ENCODE measurements at regions not wholly inside any gene's neighbourhood (a gene's known extent, or its start where the extent isn't known, plus 50 kb on each side); places are given as distances from the start of the nearest gene placed in this dataset.

DNA sequence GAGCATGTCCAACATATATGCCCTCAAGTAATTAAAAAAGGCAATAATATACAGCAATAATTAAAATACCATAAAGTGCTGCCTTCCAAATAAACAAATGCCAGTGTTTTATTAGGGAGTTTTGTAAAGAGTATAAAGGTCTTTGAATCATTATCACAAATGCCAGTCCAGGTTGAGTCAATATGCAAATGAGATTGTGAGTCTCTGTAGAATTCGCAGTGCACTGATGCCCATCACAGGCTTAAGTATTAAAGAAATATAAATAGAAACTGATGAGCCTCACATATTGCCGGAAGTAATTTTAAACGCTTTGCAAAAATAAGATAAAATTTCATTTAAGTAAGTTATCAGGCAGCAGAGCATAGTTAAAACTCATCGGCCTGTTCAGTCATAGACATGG is 205.0 kb upstream of the TECRL start:
- Mint-ChIP-seq H3K27ac (no peak overlapping the region), H3K4me3 (no peak overlapping the region), H3K27me3 (ENCODE audit: low read depth) (no peaks in the 10 kb centered on the region), H3K4me1 (no peaks in the 10 kb centered on the region), H3K36me3 (no peaks in the 10 kb centered on the region), H3K9me3 (peaks cover 3% of the 10 kb centered on the region)
- no peak for DNase-seq (ENCODE audit: low spot score in 2 of 2, unreplicated experiment in 2 of 2)
- TF ChIP-seq, protein P1, sequence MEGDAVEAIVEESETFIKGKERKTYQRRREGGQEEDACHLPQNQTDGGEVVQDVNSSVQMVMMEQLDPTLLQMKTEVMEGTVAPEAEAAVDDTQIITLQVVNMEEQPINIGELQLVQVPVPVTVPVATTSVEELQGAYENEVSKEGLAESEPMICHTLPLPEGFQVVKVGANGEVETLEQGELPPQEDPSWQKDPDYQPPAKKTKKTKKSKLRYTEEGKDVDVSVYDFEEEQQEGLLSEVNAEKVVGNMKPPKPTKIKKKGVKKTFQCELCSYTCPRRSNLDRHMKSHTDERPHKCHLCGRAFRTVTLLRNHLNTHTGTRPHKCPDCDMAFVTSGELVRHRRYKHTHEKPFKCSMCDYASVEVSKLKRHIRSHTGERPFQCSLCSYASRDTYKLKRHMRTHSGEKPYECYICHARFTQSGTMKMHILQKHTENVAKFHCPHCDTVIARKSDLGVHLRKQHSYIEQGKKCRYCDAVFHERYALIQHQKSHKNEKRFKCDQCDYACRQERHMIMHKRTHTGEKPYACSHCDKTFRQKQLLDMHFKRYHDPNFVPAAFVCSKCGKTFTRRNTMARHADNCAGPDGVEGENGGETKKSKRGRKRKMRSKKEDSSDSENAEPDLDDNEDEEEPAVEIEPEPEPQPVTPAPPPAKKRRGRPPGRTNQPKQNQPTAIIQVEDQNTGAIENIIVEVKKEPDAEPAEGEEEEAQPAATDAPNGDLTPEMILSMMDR (IDR thresholded peaks at IDR 0.05; ENCODE audit: unreplicated experiment), result no peak

DNA sequence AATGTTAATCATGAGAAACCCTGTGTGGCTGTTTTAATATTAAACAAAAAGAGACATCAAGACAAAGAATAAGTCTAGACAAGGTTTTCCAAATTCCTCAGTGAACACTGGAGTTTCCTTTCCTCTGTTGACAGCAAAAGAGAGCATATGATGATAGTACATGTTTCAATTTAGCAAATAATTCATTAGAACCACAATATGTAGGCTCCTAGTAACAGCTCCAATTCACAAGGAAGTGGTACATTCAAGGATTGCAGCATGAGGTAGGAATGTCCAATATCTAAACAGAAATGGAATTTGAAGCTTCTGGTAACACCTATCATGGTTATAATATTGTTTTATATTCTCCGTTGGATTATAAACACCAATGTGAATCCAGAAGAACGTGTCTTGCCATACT is 203.8 kb upstream of the TECRL start:
- Mint-ChIP-seq H3K4me3 (no peak overlapping the region), H3K9me3 (peaks cover 3% of the 10 kb centered on the region), H3K36me3 (no peaks in the 10 kb centered on the region), H3K27me3 (ENCODE audit: low read depth) (no peaks in the 10 kb centered on the region), H3K4me1 (no peaks in the 10 kb centered on the region), H3K27ac (no peak overlapping the region)
- no peak for DNase-seq (ENCODE audit: low spot score in 2 of 2, unreplicated experiment in 2 of 2)
- TF ChIP-seq, protein P1 (IDR thresholded peaks at IDR 0.05; ENCODE audit: unreplicated experiment), result no peak

DNA sequence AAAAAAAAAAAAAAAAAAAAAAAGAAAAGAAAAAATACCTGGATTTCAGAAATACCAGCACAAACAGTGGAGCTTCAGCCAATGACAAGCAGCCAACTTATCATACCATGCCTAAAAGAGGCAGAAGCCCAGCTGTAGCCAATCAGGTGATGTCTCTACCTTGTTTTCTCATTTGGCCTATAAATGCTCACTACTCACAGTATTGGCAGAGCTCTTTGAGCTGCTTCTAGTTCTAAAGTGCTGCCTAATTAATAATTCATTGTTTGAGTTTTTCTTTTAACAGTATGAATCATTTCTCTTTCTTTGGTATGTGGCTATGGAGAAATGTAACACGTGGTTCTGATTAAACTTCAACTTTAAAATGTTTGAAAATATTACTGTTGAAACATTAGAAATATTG is 188.8 kb upstream of the TECRL start:
- DNase-seq (ENCODE audit: low spot score in 2 of 2, unreplicated experiment in 2 of 2), result no peak
- TF ChIP-seq, protein P1 (IDR thresholded peaks at IDR 0.05; ENCODE audit: unreplicated experiment), result no peak
- Mint-ChIP-seq H3K27me3 (ENCODE audit: low read depth) (no peaks in the 10 kb centered on the region), H3K9me3 (no peaks in the 10 kb centered on the region), H3K4me3 (no peak overlapping the region), H3K4me1 (peaks cover 2% of the 10 kb centered on the region), H3K27ac (no peak overlapping the region), H3K36me3 (no peaks in the 10 kb centered on the region)

DNA sequence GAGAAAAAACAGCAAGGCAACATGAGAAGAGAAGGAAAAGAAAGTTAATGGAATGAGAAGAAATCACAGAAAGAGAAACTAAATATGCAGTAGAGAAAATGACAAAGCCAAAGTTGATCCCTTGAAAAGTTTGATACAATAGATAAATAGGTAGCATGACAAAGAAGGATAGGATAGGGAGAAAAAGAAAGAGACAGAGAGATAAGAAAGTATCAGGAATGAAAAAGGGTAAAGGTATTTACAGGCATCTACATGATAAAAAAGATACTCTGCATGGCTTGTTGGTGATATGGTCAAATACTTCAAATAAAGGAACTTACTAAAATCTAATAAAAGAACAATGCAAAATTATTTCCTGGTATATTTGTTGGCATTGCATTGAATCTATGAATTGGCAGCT is 185.5 kb upstream of the TECRL start:
- H3K27me3 Mint-ChIP-seq (ENCODE audit: low read depth), result no peaks in the 10 kb centered on the region
- no peak overlapping the region for H3K4me3 Mint-ChIP-seq
- no peak for DNase-seq (ENCODE audit: low spot score in 2 of 2, unreplicated experiment in 2 of 2)
- TF ChIP-seq, protein P1 (IDR thresholded peaks at IDR 0.05; ENCODE audit: unreplicated experiment), result no peak
- no peaks in the 10 kb centered on the region for H3K4me1 Mint-ChIP-seq
- peaks cover 8% of the 10 kb centered on the region for H3K9me3 Mint-ChIP-seq
- H3K36me3 Mint-ChIP-seq, result no peaks in the 10 kb centered on the region
- no peak overlapping the region for H3K27ac Mint-ChIP-seq

DNA sequence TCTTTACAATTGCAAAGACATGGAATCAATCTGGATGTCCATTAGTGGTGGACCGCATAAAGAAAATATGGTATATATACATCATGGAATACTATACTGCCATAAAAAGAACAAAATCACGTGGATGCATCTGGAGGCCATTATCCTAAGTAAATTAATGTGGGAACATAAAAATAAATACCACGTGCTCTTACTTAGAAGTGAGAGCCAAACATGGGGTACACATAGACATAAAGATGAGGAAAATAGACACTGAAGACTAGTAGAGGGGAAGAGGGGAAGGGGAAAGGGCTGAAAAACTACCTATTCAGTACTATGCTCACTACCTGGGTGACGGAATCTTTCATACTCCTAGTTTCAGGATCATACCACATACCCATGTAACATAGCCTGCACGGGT is 179.3 kb upstream of the TECRL start:
- Mint-ChIP-seq H3K4me3 (no peak overlapping the region), H3K4me1 (no peaks in the 10 kb centered on the region), H3K9me3 (peaks cover 17% of the 10 kb centered on the region), H3K27ac (no peak overlapping the region), H3K36me3 (no peaks in the 10 kb centered on the region), H3K27me3 (ENCODE audit: low read depth) (no peaks in the 10 kb centered on the region)
- TF ChIP-seq, protein P1 (IDR thresholded peaks at IDR 0.05; ENCODE audit: unreplicated experiment), result no peak
- DNase-seq (ENCODE audit: low spot score in 2 of 2, unreplicated experiment in 2 of 2), result no peak

DNA sequence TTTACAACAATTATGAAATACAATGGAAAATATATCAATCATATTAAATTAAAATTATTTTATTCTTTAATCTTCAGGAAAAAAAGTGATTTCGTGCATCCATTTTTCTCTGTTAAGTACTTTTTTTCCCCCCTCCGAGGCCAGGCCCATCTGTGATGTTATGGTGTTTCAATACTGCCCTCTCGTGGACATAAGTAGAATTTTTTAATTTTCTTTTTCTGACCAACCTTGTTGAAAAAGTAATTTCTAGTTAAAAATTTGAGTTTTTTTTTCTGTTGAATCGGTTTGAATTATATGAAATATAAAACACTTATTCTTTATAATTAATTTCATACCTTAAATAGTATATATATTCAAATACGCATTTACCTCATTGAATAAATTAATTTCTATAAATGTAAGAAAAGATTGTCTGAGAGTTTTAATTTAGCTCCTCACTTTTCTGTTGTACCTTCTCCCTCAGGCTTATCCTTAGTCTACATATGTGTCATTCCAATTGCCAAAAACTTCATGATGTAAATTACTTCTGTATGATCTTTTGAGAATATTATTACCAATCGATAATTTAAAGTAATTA is 175.8 kb upstream of the TECRL start:
- no peak for DNase-seq (ENCODE audit: low spot score in 2 of 2, unreplicated experiment in 2 of 2)
- Mint-ChIP-seq H3K9me3 (peaks cover 11% of the 10 kb centered on the region), H3K4me1 (no peaks in the 10 kb centered on the region), H3K27ac (no peak overlapping the region), H3K36me3 (no peaks in the 10 kb centered on the region), H3K4me3 (no peak overlapping the region), H3K27me3 (ENCODE audit: low read depth) (no peaks in the 10 kb centered on the region)
- TF ChIP-seq, protein P1 (IDR thresholded peaks at IDR 0.05; ENCODE audit: unreplicated experiment), result peak; percentile 95
